Fibroblast of lung (primary cell): ENCODE measurements at regions not wholly inside any gene's neighbourhood (a gene's known extent, or its start where the extent isn't known, plus 50 kb on each side); places are given as distances from the start of the nearest gene placed in this dataset.

ENCODE experiments used
- DNase-seq, 2 donors: peaks; one replicate each; pipeline versions ENCODE4 v3.0.0 to v3.0.0-alpha.2; 2010; ENCODE audit warnings: low read depth in 2 of 2
- H2AFZ ChIP-seq: 2 replicates; pipeline ENCODE4 v1.5.1; 2012; ENCODE audit warnings: low read length, control low read depth, inconsistent platforms
- H3K27ac ChIP-seq: 2 replicates; pipeline ENCODE4 v1.5.1; 2011; ENCODE audit warnings: low read length, control low read depth; ENCODE audit not compliant: insufficient read depth
- H3K27me3 ChIP-seq: 2 replicates; pipeline ENCODE4 v1.5.1; 2011; ENCODE audit warnings: mild to moderate bottlenecking, low read length; ENCODE audit not compliant: control insufficient read depth, insufficient read depth
- H3K36me3 ChIP-seq: 2 replicates; pipeline ENCODE4 v1.5.1; 2011; ENCODE audit warnings: low read length; ENCODE audit not compliant: control insufficient read depth, insufficient read depth
- H3K4me1 ChIP-seq: 2 replicates; pipeline ENCODE4 v1.5.1; 2011; ENCODE audit warnings: low read length; ENCODE audit not compliant: control insufficient read depth, insufficient read depth; ENCODE audit errors: extremely low read depth
- H3K4me2 ChIP-seq: 2 replicates; pipeline ENCODE4 v1.5.1; 2011; ENCODE audit warnings: low read length, control low read depth; ENCODE audit not compliant: insufficient read depth; ENCODE audit errors: extremely low read depth
- H3K4me3 ChIP-seq, 4 experiments: fragments of 200-600 bp in 1 of 4; sonication (generic) in 1 of 4; replicated peaks in 1 of 4; 2 replicates each; pipeline ENCODE4 v1.5.1; 2011 to 2016; ENCODE audit warnings: low read length in 4 of 4, low read depth in 3 of 4, mild to moderate bottlenecking in 3 of 4, control low read depth in 2 of 4, inconsistent platforms in 1 of 4, mixed read lengths in 1 of 4; ENCODE audit not compliant: insufficient read depth in 1 of 4; ENCODE audit errors: control extremely low read depth in 1 of 4
- H3K79me2 ChIP-seq: 2 replicates; pipeline ENCODE4 v1.5.1; 2012; ENCODE audit warnings: mild to moderate bottlenecking, low read length, inconsistent platforms; ENCODE audit not compliant: control insufficient read depth, insufficient read depth
- H3K9ac ChIP-seq: 2 replicates; pipeline ENCODE4 v1.5.1; 2011; ENCODE audit warnings: mild to moderate bottlenecking, low read length, control low read depth; ENCODE audit not compliant: insufficient read depth
- H3K9me3 ChIP-seq: 2 replicates; pipeline ENCODE4 v1.5.1; 2012; ENCODE audit warnings: low read depth, low read length; ENCODE audit not compliant: control insufficient read depth, insufficient read depth
- H4K20me1 ChIP-seq: 2 replicates; pipeline ENCODE4 v1.5.1; 2011; ENCODE audit warnings: low read length; ENCODE audit not compliant: control insufficient read depth, insufficient read depth; ENCODE audit errors: extremely low read depth
- CTCF ChIP-seq, 2 donors: IDR thresholded peaks in 1 of 2; conservative IDR thresholded peaks in 1 of 2; 1 replicate in 1 of 2; 2 replicates in 1 of 2; pipeline ENCODE4 v1.5.1; 2011 to 2012; ENCODE audit warnings: low read length in 2 of 2, control low read depth in 1 of 2, inconsistent platforms in 1 of 2, low read depth in 1 of 2, mild to moderate bottlenecking in 1 of 2
- EZH2 ChIP-seq: IDR thresholded peaks from 2 replicates; pipeline ENCODE4 v1.5.1; 2012; ENCODE audit warnings: low read length, control low read depth, mild to moderate bottlenecking; ENCODE audit errors: missing control alignments

GRCh38 chr2:16326711-16327300 lies 338.8 kb downstream of the CYRIA start:
- Histone ChIP-seq H3K36me3 (no peaks in the 10 kb centered on the region), H3K27me3 (no peaks in the 10 kb centered on the region), H3K9ac (no peak overlapping the region), H3K4me3 (no peak overlapping the region), H2AFZ (no peak overlapping the region), H4K20me1 (no peaks in the 10 kb centered on the region), H3K27ac (no peak overlapping the region), H3K79me2 (no peaks in the 10 kb centered on the region), H3K9me3 (no peaks in the 10 kb centered on the region), H3K4me1 (no peaks in the 10 kb centered on the region), H3K4me2 (no peak overlapping the region)
- no peak for DNase-seq
- TF ChIP-seq CTCF (conservative IDR thresholded peaks at IDR 0.05 in 1 of 2, IDR thresholded peaks at IDR 0.05 in 1 of 2; ENCODE audit: low read depth in 1 of 2, low read length in 2 of 2): no peak
- no peak for TF ChIP-seq EZH2

- H2AFZ ChIP-seq: no peak overlapping the region
- H3K4me1 ChIP-seq: no peaks in the 10 kb centered on the region
- no peaks in the 10 kb centered on the region for H4K20me1 ChIP-seq
- no peak for DNase-seq
- no peak overlapping the region for H3K9ac ChIP-seq
- H3K4me3 ChIP-seq: no peak overlapping the region
- no peak overlapping the region for H3K4me2 ChIP-seq
- H3K27ac ChIP-seq: no peak overlapping the region
- no peaks in the 10 kb centered on the region for H3K27me3 ChIP-seq
- H3K36me3 ChIP-seq: no peaks in the 10 kb centered on the region
- TF ChIP-seq EZH2 (no peak), CTCF (conservative IDR thresholded peaks at IDR 0.05 in 1 of 2, IDR thresholded peaks at IDR 0.05 in 1 of 2; ENCODE audit: low read depth in 1 of 2, low read length in 2 of 2) (no peak)
- H3K79me2 ChIP-seq: no peaks in the 10 kb centered on the region
- no peaks in the 10 kb centered on the region for H3K9me3 ChIP-seq
These were observed 339.6 kb downstream of the CYRIA start for GRCh38 chr2:16325976-16326510.

- Histone ChIP-seq H3K27ac (no peak overlapping the region), H3K79me2 (no peaks in the 10 kb centered on the region), H3K4me1 (no peaks in the 10 kb centered on the region), H3K4me2 (no peak overlapping the region), H3K27me3 (no peaks in the 10 kb centered on the region), H3K4me3 (no peak overlapping the region), H3K36me3 (no peaks in the 10 kb centered on the region), H3K9ac (no peak overlapping the region), H4K20me1 (no peaks in the 10 kb centered on the region), H2AFZ (no peak overlapping the region), H3K9me3 (no peaks in the 10 kb centered on the region)
- no peak for TF ChIP-seq CTCF (conservative IDR thresholded peaks at IDR 0.05 in 1 of 2, IDR thresholded peaks at IDR 0.05 in 1 of 2; ENCODE audit: low read depth in 1 of 2, low read length in 2 of 2)
- TF ChIP-seq EZH2: no peak
- no peak for DNase-seq
These were observed 340.3 kb downstream of the CYRIA start for GRCh38 chr2:16325016-16325975.
